Left lung (tissue), 4 donors: ENCODE measurements at regions not wholly inside any gene's neighbourhood (a gene's known extent, or its start where the extent isn't known, plus 50 kb on each side); places are given as distances from the start of the nearest gene placed in this dataset.

Source experiments
- ATAC-seq: fragments of 200-7000 bp; cut with Tn5 transposase; one replicate; pipeline ENCODE4 v1.9.1; 2020; ENCODE audit warnings: moderate library complexity
- DNase-seq, 4 donors: peaks; one replicate each; pipeline ENCODE4 v3.0.0-alpha.2; 2013 to 2020
- H3K27ac ChIP-seq, 2 donors: fragments of 200-600 bp; sonication (generic) in 1 of 2; one replicate each; pipeline versions ENCODE4 v1.5.0 to v1.8.0; 2020 to 2021
- H3K27me3 ChIP-seq, 2 donors: fragments of 200-600 bp; sonication (generic) in 1 of 2; one replicate each; pipeline versions ENCODE4 v1.5.0 to v1.8.0; 2020 to 2021
- H3K36me3 ChIP-seq, 2 donors: fragments of 200-600 bp; sonication (generic) in 1 of 2; one replicate each; pipeline versions ENCODE4 v1.5.0 to v1.8.0; 2020 to 2021
- H3K4me1 ChIP-seq, 2 donors: fragments of 200-600 bp; one replicate each; pipeline ENCODE4 v1.8.0; 2021
- H3K4me3 ChIP-seq, 2 donors: fragments of 200-600 bp; sonication (generic) in 1 of 2; one replicate each; pipeline versions ENCODE4 v1.5.0 to v1.8.0; 2020 to 2021; ENCODE audit warnings: mild to moderate bottlenecking in 1 of 2
- H3K9me3 ChIP-seq, 2 donors: fragments of 200-600 bp; sonication (generic) in 1 of 2; one replicate each; pipeline versions ENCODE4 v1.5.0 to v1.8.0; 2020 to 2021
- CTCF ChIP-seq, 2 donors: fragments of 200-600 bp; sonication (generic) in 1 of 2; IDR thresholded peaks; one replicate each; pipeline versions ENCODE4 v1.5.0 to v1.8.0; 2021; ENCODE audit warnings: antibody characterized with exemption in 2 of 2
- intact Hi-C, 2 donors: fragments of 100-400 bp; cut with DNase I; formaldehyde crosslinking; loops; one replicate each; pipeline versions ENCODE4 v1.11.2 to v1.14.2; 2022
- donor health status: DM: no; HTN: yes; CAD: no.
- donor health status: DM: no; HTN: no; CAD: no.

- no peak overlapping the region for H3K27ac ChIP-seq
- H3K4me1 ChIP-seq = no peaks in the 10 kb centered on the region
- H3K9me3 ChIP-seq = no peaks in the 10 kb centered on the region
- H3K36me3 ChIP-seq = no peaks in the 10 kb centered on the region
- no peak overlapping the region for H3K4me3 ChIP-seq
- intact Hi-C loops = no loop called here
- no peak for DNase-seq
- ATAC-seq = no peak
- no peaks in the 10 kb centered on the region for H3K27me3 ChIP-seq
- no peak for TF ChIP-seq CTCF (IDR thresholded peaks at IDR 0.05)
Measured at GRCh38 chr1:229989591-229990248, 77.3 kb upstream of the GALNT2 start.

GRCh38 chr1:229990326-229990725, 76.7 kb upstream of the GALNT2 start:
- ATAC-seq = no peak

GRCh38 chr1:229991104-229991513, 75.9 kb upstream of the GALNT2 start:
- Histone ChIP-seq H3K36me3 (no peaks in the 10 kb centered on the region), H3K27me3 (no peaks in the 10 kb centered on the region), H3K4me3 (no peak overlapping the region), H3K4me1 (no peaks in the 10 kb centered on the region), H3K27ac (no peak overlapping the region), H3K9me3 (no peaks in the 10 kb centered on the region)
- no peak for DNase-seq
- intact Hi-C loops = no loop called here
- no peak for ATAC-seq
- TF ChIP-seq CTCF (IDR thresholded peaks at IDR 0.05) = no peak

More at GRCh38 chr1:229990326-229990725, 76.7 kb upstream of the GALNT2 start:
- intact Hi-C loops = no loop called here
- no peak for DNase-seq
- Histone ChIP-seq H3K27ac (no peak overlapping the region), H3K4me1 (no peaks in the 10 kb centered on the region), H3K27me3 (no peaks in the 10 kb centered on the region), H3K9me3 (no peaks in the 10 kb centered on the region), H3K4me3 (no peak overlapping the region), H3K36me3 (no peaks in the 10 kb centered on the region)
- TF ChIP-seq CTCF (IDR thresholded peaks at IDR 0.05) = no peak

- DNase-seq (no peak), ATAC-seq (no peak)
Measured at GRCh38 chr1:229991724-229992333, 75.2 kb upstream of the GALNT2 start.

More at GRCh38 chr1:229991724-229992333, 75.2 kb upstream of the GALNT2 start:
- H3K9me3 ChIP-seq = no peaks in the 10 kb centered on the region
- intact Hi-C loops = no loop called here
- H3K4me3 ChIP-seq = no peak overlapping the region
- no peaks in the 10 kb centered on the region for H3K27me3 ChIP-seq
- H3K36me3 ChIP-seq = no peaks in the 10 kb centered on the region
- no peaks in the 10 kb centered on the region for H3K4me1 ChIP-seq
- TF ChIP-seq CTCF (IDR thresholded peaks at IDR 0.05) = no peak
- H3K27ac ChIP-seq = no peak overlapping the region
